Adrenal gland (tissue), 5 donors: ENCODE measurements at regions not wholly inside any gene's neighbourhood (a gene's known extent, or its start where the extent isn't known, plus 50 kb on each side); places are given as distances from the start of the nearest gene placed in this dataset.

Experiments used
- CTCF ChIP-seq, 6 experiments: fragments of 450-650 bp in 4 of 6; fragments of 200-600 bp in 2 of 6; sonication (generic) in 1 of 6; IDR thresholded peaks; 1 replicate in 5 of 6; 2 replicates in 1 of 6; pipeline versions ENCODE4 v1.5.1 to v1.8.0; 2016 to 2021; ENCODE audit warnings: antibody characterized with exemption in 6 of 6, mild to moderate bottlenecking in 2 of 6, moderate library complexity in 1 of 6
- POLR2A ChIP-seq, 2 donors: fragments of 450-650 bp; IDR thresholded peaks; one replicate each; pipeline ENCODE4 v1.6.1; 2017; ENCODE audit warnings: antibody characterized with exemption in 2 of 2, mild to moderate bottlenecking in 2 of 2, moderate library complexity in 1 of 2
- donor health status: DM: no; HTN: no; CAD: no.

GRCh38 chr13:107367258-107367657 is 799.3 kb upstream of the ARGLU1 start:
- TF ChIP-seq CTCF (IDR thresholded peaks at IDR 0.05) (no peak), POLR2A (IDR thresholded peaks at IDR 0.05) (no peak)
